HepG2 (cell line): ENCODE measurements at regions not wholly inside any gene's neighbourhood (a gene's known extent, or its start where the extent isn't known, plus 50 kb on each side); places are given as distances from the start of the nearest gene placed in this dataset.

Source experiments
- ADNP ChIP-seq: sonication (generic); formaldehyde crosslinking; IDR thresholded peaks from 2 replicates; pipeline ENCODE4 v1.4.0; 2020; ENCODE audit warnings: missing genetic modification reagents
- ATF3 ChIP-seq: sonication (generic); formaldehyde crosslinking; IDR thresholded peaks from 2 replicates; pipeline ENCODE4 v1.4.0; 2020; ENCODE audit warnings: missing genetic modification reagents
- ATF7 ChIP-seq, 2 experiments: fragments of 450-650 bp in 1 of 2; sonication (generic) in 1 of 2; formaldehyde crosslinking in 1 of 2; IDR thresholded peaks; 2 replicates each; pipeline versions ENCODE4 v1.4.0 to v1.6.1; 2016 to 2020; ENCODE audit warnings: antibody characterized with exemption in 1 of 2, mild to moderate bottlenecking in 1 of 2, missing genetic modification reagents in 1 of 2
- CREB1 ChIP-seq, 2 experiments: fragments of 450-650 bp in 1 of 2; IDR thresholded peaks; 2 replicates each; pipeline ENCODE4 v1.6.1; 2016 to 2017; ENCODE audit warnings: control low read depth in 1 of 2, mild to moderate bottlenecking in 1 of 2, missing compliant biosample characterization in 1 of 2, missing genetic modification characterization in 1 of 2
- CSRNP2 ChIP-seq: sonication (generic); formaldehyde crosslinking; conservative IDR thresholded peaks from 2 replicates; pipeline ENCODE4 v1.8.0; 2022; ENCODE audit warnings: low read depth, missing genetic modification reagents
- KAT7 ChIP-seq: IDR thresholded peaks from 2 replicates; pipeline ENCODE4 v1.6.1; 2018; ENCODE audit warnings: borderline replicate concordance, missing compliant biosample characterization
- KDM2A ChIP-seq: sonication (generic); formaldehyde crosslinking; IDR thresholded peaks from 2 replicates; pipeline ENCODE4 v1.4.0; 2020; ENCODE audit warnings: low read depth, missing genetic modification reagents, borderline replicate concordance
- NCOA1 ChIP-seq: sonication (generic); formaldehyde crosslinking; IDR thresholded peaks from 2 replicates; pipeline ENCODE4 v1.9.0; 2021; ENCODE audit warnings: missing genetic modification reagents
- NFYB ChIP-seq: sonication (generic); formaldehyde crosslinking; IDR thresholded peaks from 2 replicates; pipeline ENCODE4 v1.4.0; 2020; ENCODE audit warnings: missing genetic modification reagents
- PAWR ChIP-seq: sonication (generic); formaldehyde crosslinking; IDR thresholded peaks from 2 replicates; pipeline ENCODE4 v1.4.0; 2020; ENCODE audit warnings: missing genetic modification reagents, mild to moderate bottlenecking, borderline replicate concordance
- PAXIP1 ChIP-seq: sonication (generic); formaldehyde crosslinking; conservative IDR thresholded peaks from 2 replicates; pipeline ENCODE4 v1.4.0; 2020; ENCODE audit warnings: mild to moderate bottlenecking, missing genetic modification reagents, moderate library complexity
- POLR2A ChIP-seq, 2 experiments: IDR thresholded peaks; 2 replicates each; pipeline ENCODE4 v1.6.1; 2011; ENCODE audit warnings: low read depth in 2 of 2, low read length in 2 of 2, mild to moderate bottlenecking in 1 of 2, moderate library complexity in 1 of 2; ENCODE audit not compliant: insufficient read depth in 1 of 2
- REXO4 ChIP-seq: sonication (generic); formaldehyde crosslinking; IDR thresholded peaks from 2 replicates; pipeline ENCODE4 v1.8.0; 2022; ENCODE audit warnings: missing genetic modification reagents, mild to moderate bottlenecking, borderline replicate concordance
- SRY ChIP-seq: sonication (generic); formaldehyde crosslinking; IDR thresholded peaks from 2 replicates; pipeline ENCODE4 v1.8.0; 2022; ENCODE audit warnings: mild to moderate bottlenecking, missing genetic modification reagents
- ZBTB38 ChIP-seq: sonication (generic); formaldehyde crosslinking; IDR thresholded peaks from 2 replicates; pipeline ENCODE4 v1.5.1; 2020; ENCODE audit warnings: mild to moderate bottlenecking, missing genetic modification reagents
- ZC3H4 ChIP-seq: sonication (generic); formaldehyde crosslinking; IDR thresholded peaks from 2 replicates; pipeline ENCODE4 v1.4.0; 2020; ENCODE audit warnings: missing genetic modification reagents, borderline replicate concordance
- ZGPAT ChIP-seq: IDR thresholded peaks from 2 replicates; pipeline ENCODE4 v1.6.1; 2016; ENCODE audit warnings: mild to moderate bottlenecking
- ZNF12 ChIP-seq: sonication (generic); formaldehyde crosslinking; IDR thresholded peaks from 2 replicates; pipeline ENCODE4 v1.5.0; 2020; ENCODE audit warnings: missing genetic modification reagents
- ZNF44 ChIP-seq: sonication (generic); formaldehyde crosslinking; IDR thresholded peaks from 2 replicates; pipeline ENCODE4 v1.5.1; 2020; ENCODE audit warnings: mild to moderate bottlenecking, missing genetic modification reagents
- ZNF563 ChIP-seq: sonication (generic); formaldehyde crosslinking; IDR thresholded peaks from 2 replicates; pipeline ENCODE4 v1.8.0; 2022; ENCODE audit warnings: mild to moderate bottlenecking, moderate library complexity, missing genetic modification reagents
- ZNF629 ChIP-seq: sonication (generic); formaldehyde crosslinking; conservative IDR thresholded peaks from 2 replicates; pipeline ENCODE4 v1.5.0; 2020; ENCODE audit warnings: missing genetic modification reagents
- ZNF878 ChIP-seq: sonication (generic); formaldehyde crosslinking; IDR thresholded peaks from 2 replicates; pipeline ENCODE4 v1.8.1; 2023; ENCODE audit warnings: mild to moderate bottlenecking, missing genetic modification reagents, moderate library complexity
- ZZZ3 ChIP-seq: sonication (generic); formaldehyde crosslinking; IDR thresholded peaks from 2 replicates; pipeline ENCODE4 v1.4.0; 2020; ENCODE audit warnings: missing genetic modification reagents, mild to moderate bottlenecking, borderline replicate concordance

GRCh38 chr20:50283922-50284810, 93.5 kb downstream of the CEBPB start (continued):
- peak; percentile 22; the same call in 1 of the 2 replicates for TF ChIP-seq ZGPAT (CRISPR knock-in tag)
- TF ChIP-seq PAWR (CRISPR knock-in tag): 0 out of 2 replicates have a peak, but pooled peaks have one; percentile 47
- TF ChIP-seq ZNF12 (CRISPR knock-in tag): 0 out of 2 replicates have a peak, but pooled peaks have one; percentile 28
- TF ChIP-seq CSRNP2 (CRISPR knock-in tag): no peak
- TF ChIP-seq ADNP (CRISPR knock-in tag): no peak; the same call in 1 of the 2 replicates
- no peak for TF ChIP-seq NCOA1 (CRISPR knock-in tag)
- peak; percentile 37; the same call in 1 of the 2 replicates for TF ChIP-seq ATF3 (CRISPR knock-in tag)
- no peak for TF ChIP-seq ZNF44 (CRISPR knock-in tag)
- peak; percentile 28; the same call in 1 of the 2 replicates for TF ChIP-seq ZC3H4 (CRISPR knock-in tag)
- TF ChIP-seq ATF7 (IDR thresholded peaks at IDR 0.05): no peak
- TF ChIP-seq ATF7 (CRISPR knock-in tag; IDR thresholded peaks at IDR 0.05): no peak
- no peak for TF ChIP-seq KAT7 (CRISPR knock-in tag)
- no peak for TF ChIP-seq REXO4
- no peak for TF ChIP-seq ZNF629
- no peak for TF ChIP-seq ZNF563 (CRISPR knock-in tag)
- peak; percentile 27; the same call in 1 of the 2 replicates for TF ChIP-seq KDM2A
- no peak; the same call in 1 of the 2 replicates for TF ChIP-seq CREB1 (IDR thresholded peaks at IDR 0.05)
- no peak for TF ChIP-seq CREB1 (CRISPR knock-in tag; IDR thresholded peaks at IDR 0.05)
- no peak; the same call in 1 of the 2 replicates for TF ChIP-seq SRY (CRISPR knock-in tag)
- no peak for TF ChIP-seq ZNF878 (CRISPR knock-in tag)
- no peak for TF ChIP-seq PAXIP1 (CRISPR knock-in tag)
- no peak for TF ChIP-seq POLR2A (IDR thresholded peaks at IDR 0.05; ENCODE audit: insufficient read depth in 1 of 2, low read depth in 2 of 2, low read length in 2 of 2)
- no peak for TF ChIP-seq NFYB
- TF ChIP-seq ZZZ3 (CRISPR knock-in tag): no peak
- no peak for TF ChIP-seq ZBTB38 (CRISPR knock-in tag)
